ENCODE measurements at regions not wholly inside any gene's neighbourhood (a gene's known extent, or its start where the extent isn't known, plus 50 kb on each side); places are given as distances from the start of the nearest gene placed in this dataset.

DNA sequence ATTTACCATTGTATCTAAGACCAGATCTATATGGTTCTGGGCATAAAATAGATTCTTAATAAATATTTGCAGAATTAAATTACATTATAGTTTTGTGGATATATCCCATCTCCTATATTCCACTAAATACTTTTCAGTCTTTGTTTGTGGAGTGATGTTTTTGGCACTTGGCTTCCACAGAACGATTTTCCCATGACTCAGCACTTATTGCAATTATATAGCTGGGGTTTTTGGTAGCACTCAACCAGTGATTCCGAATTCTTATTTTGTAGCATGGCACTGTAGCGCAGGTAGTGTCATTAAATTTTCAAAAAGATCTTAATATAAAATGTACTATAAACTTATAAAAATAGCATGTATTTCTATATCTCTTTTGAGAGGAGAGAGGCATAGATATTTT lies 221.2 kb downstream of the TRPC6 start:
- Histone ChIP-seq H3K9me3 (peaks cover 0 to 23% (median 0%) of the 10 kb centered on the region in 4 donors), H3K36me3 (no peaks in the 10 kb centered on the region), H3K4me3 (no peak overlapping the region), H3K27ac (no peak overlapping the region), H3K27me3 (no peaks in the 10 kb centered on the region), H3K4me1 (no peaks in the 10 kb centered on the region)
- TF ChIP-seq POLR2A (IDR thresholded peaks at IDR 0.05) (no peak), EP300 (IDR thresholded peaks at IDR 0.05) (no peak)
- TF ChIP-seq, protein P1, sequence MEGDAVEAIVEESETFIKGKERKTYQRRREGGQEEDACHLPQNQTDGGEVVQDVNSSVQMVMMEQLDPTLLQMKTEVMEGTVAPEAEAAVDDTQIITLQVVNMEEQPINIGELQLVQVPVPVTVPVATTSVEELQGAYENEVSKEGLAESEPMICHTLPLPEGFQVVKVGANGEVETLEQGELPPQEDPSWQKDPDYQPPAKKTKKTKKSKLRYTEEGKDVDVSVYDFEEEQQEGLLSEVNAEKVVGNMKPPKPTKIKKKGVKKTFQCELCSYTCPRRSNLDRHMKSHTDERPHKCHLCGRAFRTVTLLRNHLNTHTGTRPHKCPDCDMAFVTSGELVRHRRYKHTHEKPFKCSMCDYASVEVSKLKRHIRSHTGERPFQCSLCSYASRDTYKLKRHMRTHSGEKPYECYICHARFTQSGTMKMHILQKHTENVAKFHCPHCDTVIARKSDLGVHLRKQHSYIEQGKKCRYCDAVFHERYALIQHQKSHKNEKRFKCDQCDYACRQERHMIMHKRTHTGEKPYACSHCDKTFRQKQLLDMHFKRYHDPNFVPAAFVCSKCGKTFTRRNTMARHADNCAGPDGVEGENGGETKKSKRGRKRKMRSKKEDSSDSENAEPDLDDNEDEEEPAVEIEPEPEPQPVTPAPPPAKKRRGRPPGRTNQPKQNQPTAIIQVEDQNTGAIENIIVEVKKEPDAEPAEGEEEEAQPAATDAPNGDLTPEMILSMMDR (IDR thresholded peaks at IDR 0.05), result no peak
- 65 to 69% methylated on average over 3 of the region's 3 CpGs for WGBS, 2 donors
- no peak for DNase-seq (ENCODE audit: low spot score in 2 of 2)

DNA sequence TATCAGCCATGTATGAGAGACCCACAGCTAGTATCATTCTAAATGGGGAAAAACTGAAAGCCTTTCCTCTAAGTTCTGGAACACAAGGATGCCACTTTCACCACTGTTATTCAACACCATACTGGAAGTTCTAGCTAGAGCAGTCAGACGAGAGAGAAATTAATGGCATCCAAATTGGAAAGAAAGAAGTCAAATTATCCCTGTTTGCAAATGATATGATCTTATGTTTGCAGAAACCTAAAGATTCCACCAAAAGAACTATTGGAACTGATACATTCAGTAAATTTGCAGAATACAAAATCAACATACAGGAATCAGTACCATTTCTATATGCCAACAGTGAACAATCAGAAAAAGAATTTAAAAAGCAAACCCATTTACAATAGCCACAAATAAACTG lies 226.0 kb downstream of the TRPC6 start:
- Histone ChIP-seq H3K36me3 (no peaks in the 10 kb centered on the region), H3K4me3 (no peak overlapping the region), H3K9me3 (no peaks in the 10 kb centered on the region), H3K27ac (no peak overlapping the region), H3K27me3 (no peaks in the 10 kb centered on the region), H3K4me1 (no peaks in the 10 kb centered on the region)
- WGBS, 2 donors, result 87 to 88% methylated on average over 1 of the region's 1 CpG
- DNase-seq (ENCODE audit: low spot score in 2 of 2), result no peak
- TF ChIP-seq POLR2A (IDR thresholded peaks at IDR 0.05) (no peak), EP300 (IDR thresholded peaks at IDR 0.05) (no peak)
- TF ChIP-seq, protein P1 (IDR thresholded peaks at IDR 0.05), result no peak

DNA sequence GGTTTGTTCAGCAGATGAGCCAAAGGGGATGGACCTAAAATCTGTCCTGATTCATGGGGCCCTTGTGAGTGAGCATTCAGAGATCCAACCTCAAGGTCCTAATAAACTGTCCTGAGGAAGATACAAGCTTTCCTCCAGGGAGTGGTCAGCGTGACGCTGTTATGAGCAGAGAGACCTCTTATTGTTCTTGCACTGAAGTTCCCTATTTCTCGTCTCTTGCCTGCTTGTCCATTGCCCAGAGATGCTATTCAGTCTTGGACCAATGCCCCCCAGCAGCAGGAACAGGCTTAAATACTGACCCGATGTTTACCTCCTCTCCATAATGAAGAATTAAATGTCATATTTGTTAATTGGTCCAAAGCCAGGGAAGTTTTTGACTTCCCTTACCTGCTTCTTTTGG lies 225.2 kb upstream of the PGR start:
- Histone ChIP-seq H3K4me3 (no peak overlapping the region), H3K9me3 (no peaks in the 10 kb centered on the region), H3K4me1 (no peaks in the 10 kb centered on the region), H3K27me3 (no peaks in the 10 kb centered on the region), H3K36me3 (no peaks in the 10 kb centered on the region), H3K27ac (no peak overlapping the region)
- no peak for DNase-seq (ENCODE audit: low spot score in 2 of 2)
- TF ChIP-seq, protein P1 (IDR thresholded peaks at IDR 0.05), result no peak
- no peak for TF ChIP-seq POLR2A (IDR thresholded peaks at IDR 0.05)
- TF ChIP-seq EP300 (IDR thresholded peaks at IDR 0.05), result no peak
- 57 to 74% methylated on average over 4 of the region's 4 CpGs for WGBS, 2 donors

DNA sequence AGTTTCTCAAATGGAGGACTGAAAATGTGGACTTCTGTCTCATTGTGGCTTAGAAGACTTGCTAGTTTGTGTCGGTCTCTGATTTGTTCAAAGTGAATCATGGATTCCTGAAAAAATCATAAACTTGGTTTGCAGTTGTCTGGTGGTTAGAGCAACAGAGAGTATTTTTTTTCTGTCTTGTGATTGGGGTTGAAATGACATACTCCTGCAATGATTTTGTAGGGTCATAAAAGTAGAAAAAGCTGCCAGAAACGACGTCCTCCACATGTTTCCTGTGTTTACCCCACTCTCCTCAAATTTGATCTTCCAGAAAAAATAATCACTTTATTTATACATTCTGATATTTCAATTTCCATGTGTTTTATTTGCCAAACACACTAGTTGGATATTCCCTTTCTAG lies 219.2 kb upstream of the PGR start:
- Histone ChIP-seq H3K27me3 (no peaks in the 10 kb centered on the region), H3K4me3 (no peak overlapping the region), H3K36me3 (no peaks in the 10 kb centered on the region), H3K9me3 (no peaks in the 10 kb centered on the region), H3K4me1 (no peaks in the 10 kb centered on the region), H3K27ac (no peak overlapping the region)
- DNase-seq (ENCODE audit: low spot score in 2 of 2), result no peak
- TF ChIP-seq, protein P1 (IDR thresholded peaks at IDR 0.05), result no peak
- TF ChIP-seq POLR2A (IDR thresholded peaks at IDR 0.05) (no peak), EP300 (IDR thresholded peaks at IDR 0.05) (no peak)
- 39 to 53% methylated on average over 3 of the region's 3 CpGs for WGBS, 2 donors

DNA sequence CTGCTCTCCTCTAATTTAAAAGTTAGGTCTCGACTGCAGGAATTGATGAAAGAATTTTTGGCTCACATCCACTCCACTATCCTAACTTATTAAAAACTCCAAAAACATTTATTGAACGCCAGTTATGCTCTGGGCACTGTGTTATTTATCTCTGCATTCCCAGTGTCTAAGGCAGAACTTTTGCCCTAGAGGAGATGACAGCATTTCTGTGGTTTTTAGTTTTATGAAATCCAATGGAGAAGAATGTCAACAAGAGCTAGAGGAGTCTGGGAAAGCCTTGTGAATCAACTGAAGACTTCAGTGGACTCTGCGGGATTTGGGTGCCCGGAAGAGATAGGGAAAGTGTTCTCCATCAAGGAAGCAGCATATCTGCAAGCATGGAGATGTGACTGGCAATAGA lies 217.0 kb upstream of the PGR start:
- no peak for DNase-seq (ENCODE audit: low spot score in 2 of 2)

More for the DNA sequence above, 217.0 kb upstream of the PGR start:
- Histone ChIP-seq H3K4me1 (no peaks in the 10 kb centered on the region), H3K27me3 (no peaks in the 10 kb centered on the region), H3K4me3 (no peak overlapping the region), H3K9me3 (no peaks in the 10 kb centered on the region), H3K27ac (no peak overlapping the region), H3K36me3 (no peaks in the 10 kb centered on the region)
- TF ChIP-seq EP300 (IDR thresholded peaks at IDR 0.05) (no peak), POLR2A (IDR thresholded peaks at IDR 0.05) (no peak)
- TF ChIP-seq, protein P1 (IDR thresholded peaks at IDR 0.05), result no peak
- WGBS, 2 donors, result 56 to 58% methylated on average over 4 of the region's 4 CpGs
